GM23338 (cell line): ENCODE measurements at regions not wholly inside any gene's neighbourhood (a gene's known extent, or its start where the extent isn't known, plus 50 kb on each side); places are given as distances from the start of the nearest gene placed in this dataset.

ENCODE experiments used
- EZH2 ChIP-seq: fragments of 200-600 bp; sonication (generic); IDR thresholded peaks from one replicate; pipeline ENCODE4 v1.8.0; 2017; ENCODE audit warnings: antibody characterized with exemption, mild to moderate bottlenecking, low read depth; ENCODE audit not compliant: unreplicated experiment
- NANOG ChIP-seq: IDR thresholded peaks from 2 replicates; pipeline ENCODE4 v1.6.1; 2016; ENCODE audit warnings: antibody characterized with exemption, borderline replicate concordance
- POLR2AphosphoS5 ChIP-seq: IDR thresholded peaks from 2 replicates; pipeline ENCODE4 v1.6.1; 2016; ENCODE audit warnings: antibody characterized with exemption, low read depth
- STAT1 ChIP-seq: IDR thresholded peaks from one replicate; pipeline ENCODE4 v1.6.1; 2016; ENCODE audit warnings: antibody characterized with exemption; ENCODE audit not compliant: unreplicated experiment
- TF ChIP-seq, protein P1 (sequence below): fragments of 250-450 bp; sonication (Bioruptor Pico); IDR thresholded peaks from 2 replicates; pipeline ENCODE4 v1.5.0; 2020; ENCODE audit warnings: mild to moderate bottlenecking, moderate library complexity
- TF ChIP-seq, protein P2 (sequence below): IDR thresholded peaks from one replicate; pipeline ENCODE4 v1.6.1; 2018; ENCODE audit warnings: antibody characterized with exemption; ENCODE audit not compliant: unreplicated experiment
- TF ChIP-seq, protein P3 (sequence below), 2 experiments: fragments of 200-600 bp in 1 of 2; sonication (generic) in 1 of 2; conservative IDR thresholded peaks; 2 replicates each; pipeline versions ENCODE4 v1.5.1 to v1.6.1; 2016 to 2017; ENCODE audit warnings: antibody characterized with exemption in 2 of 2, low read depth in 2 of 2, mild to moderate bottlenecking in 2 of 2, moderate library complexity in 1 of 2

- TF ChIP-seq, protein P1, sequence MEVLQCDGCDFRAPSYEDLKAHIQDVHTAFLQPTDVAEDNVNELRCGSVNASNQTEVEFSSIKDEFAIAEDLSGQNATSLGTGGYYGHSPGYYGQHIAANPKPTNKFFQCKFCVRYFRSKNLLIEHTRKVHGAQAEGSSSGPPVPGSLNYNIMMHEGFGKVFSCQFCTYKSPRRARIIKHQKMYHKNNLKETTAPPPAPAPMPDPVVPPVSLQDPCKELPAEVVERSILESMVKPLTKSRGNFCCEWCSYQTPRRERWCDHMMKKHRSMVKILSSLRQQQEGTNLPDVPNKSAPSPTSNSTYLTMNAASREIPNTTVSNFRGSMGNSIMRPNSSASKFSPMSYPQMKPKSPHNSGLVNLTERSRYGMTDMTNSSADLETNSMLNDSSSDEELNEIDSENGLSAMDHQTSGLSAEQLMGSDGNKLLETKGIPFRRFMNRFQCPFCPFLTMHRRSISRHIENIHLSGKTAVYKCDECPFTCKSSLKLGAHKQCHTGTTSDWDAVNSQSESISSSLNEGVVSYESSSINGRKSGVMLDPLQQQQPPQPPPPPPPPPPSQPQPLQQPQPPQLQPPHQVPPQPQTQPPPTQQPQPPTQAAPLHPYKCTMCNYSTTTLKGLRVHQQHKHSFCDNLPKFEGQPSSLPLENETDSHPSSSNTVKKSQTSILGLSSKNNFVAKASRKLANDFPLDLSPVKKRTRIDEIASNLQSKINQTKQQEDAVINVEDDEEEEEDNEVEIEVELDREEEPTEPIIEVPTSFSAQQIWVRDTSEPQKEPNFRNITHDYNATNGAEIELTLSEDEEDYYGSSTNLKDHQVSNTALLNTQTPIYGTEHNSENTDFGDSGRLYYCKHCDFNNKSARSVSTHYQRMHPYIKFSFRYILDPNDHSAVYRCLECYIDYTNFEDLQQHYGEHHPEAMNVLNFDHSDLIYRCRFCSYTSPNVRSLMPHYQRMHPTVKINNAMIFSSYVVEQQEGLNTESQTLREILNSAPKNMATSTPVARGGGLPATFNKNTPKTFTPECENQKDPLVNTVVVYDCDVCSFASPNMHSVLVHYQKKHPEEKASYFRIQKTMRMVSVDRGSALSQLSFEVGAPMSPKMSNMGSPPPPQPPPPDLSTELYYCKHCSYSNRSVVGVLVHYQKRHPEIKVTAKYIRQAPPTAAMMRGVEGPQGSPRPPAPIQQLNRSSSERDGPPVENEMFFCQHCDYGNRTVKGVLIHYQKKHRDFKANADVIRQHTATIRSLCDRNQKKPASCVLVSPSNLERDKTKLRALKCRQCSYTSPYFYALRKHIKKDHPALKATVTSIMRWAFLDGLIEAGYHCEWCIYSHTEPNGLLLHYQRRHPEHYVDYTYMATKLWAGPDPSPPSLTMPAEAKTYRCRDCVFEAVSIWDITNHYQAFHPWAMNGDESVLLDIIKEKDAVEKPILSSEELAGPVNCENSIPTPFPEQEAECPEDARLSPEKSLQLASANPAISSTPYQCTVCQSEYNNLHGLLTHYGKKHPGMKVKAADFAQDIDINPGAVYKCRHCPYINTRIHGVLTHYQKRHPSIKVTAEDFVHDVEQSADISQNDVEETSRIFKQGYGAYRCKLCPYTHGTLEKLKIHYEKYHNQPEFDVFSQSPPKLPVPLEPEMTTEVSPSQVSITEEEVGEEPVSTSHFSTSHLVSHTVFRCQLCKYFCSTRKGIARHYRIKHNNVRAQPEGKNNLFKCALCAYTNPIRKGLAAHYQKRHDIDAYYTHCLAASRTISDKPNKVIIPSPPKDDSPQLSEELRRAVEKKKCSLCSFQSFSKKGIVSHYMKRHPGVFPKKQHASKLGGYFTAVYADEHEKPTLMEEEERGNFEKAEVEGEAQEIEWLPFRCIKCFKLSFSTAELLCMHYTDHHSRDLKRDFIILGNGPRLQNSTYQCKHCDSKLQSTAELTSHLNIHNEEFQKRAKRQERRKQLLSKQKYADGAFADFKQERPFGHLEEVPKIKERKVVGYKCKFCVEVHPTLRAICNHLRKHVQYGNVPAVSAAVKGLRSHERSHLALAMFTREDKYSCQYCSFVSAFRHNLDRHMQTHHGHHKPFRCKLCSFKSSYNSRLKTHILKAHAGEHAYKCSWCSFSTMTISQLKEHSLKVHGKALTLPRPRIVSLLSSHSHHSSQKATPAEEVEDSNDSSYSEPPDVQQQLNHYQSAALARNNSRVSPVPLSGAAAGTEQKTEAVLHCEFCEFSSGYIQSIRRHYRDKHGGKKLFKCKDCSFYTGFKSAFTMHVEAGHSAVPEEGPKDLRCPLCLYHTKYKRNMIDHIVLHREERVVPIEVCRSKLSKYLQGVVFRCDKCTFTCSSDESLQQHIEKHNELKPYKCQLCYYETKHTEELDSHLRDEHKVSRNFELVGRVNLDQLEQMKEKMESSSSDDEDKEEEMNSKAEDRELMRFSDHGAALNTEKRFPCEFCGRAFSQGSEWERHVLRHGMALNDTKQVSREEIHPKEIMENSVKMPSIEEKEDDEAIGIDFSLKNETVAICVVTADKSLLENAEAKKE (CRISPR knock-in tag) = no peak
- TF ChIP-seq STAT1 = no peak
- TF ChIP-seq POLR2AphosphoS5 = no peak
- no peak for TF ChIP-seq NANOG
- TF ChIP-seq, protein P2, sequence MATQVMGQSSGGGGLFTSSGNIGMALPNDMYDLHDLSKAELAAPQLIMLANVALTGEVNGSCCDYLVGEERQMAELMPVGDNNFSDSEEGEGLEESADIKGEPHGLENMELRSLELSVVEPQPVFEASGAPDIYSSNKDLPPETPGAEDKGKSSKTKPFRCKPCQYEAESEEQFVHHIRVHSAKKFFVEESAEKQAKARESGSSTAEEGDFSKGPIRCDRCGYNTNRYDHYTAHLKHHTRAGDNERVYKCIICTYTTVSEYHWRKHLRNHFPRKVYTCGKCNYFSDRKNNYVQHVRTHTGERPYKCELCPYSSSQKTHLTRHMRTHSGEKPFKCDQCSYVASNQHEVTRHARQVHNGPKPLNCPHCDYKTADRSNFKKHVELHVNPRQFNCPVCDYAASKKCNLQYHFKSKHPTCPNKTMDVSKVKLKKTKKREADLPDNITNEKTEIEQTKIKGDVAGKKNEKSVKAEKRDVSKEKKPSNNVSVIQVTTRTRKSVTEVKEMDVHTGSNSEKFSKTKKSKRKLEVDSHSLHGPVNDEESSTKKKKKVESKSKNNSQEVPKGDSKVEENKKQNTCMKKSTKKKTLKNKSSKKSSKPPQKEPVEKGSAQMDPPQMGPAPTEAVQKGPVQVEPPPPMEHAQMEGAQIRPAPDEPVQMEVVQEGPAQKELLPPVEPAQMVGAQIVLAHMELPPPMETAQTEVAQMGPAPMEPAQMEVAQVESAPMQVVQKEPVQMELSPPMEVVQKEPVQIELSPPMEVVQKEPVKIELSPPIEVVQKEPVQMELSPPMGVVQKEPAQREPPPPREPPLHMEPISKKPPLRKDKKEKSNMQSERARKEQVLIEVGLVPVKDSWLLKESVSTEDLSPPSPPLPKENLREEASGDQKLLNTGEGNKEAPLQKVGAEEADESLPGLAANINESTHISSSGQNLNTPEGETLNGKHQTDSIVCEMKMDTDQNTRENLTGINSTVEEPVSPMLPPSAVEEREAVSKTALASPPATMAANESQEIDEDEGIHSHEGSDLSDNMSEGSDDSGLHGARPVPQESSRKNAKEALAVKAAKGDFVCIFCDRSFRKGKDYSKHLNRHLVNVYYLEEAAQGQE = no peak
- TF ChIP-seq, protein P3, sequence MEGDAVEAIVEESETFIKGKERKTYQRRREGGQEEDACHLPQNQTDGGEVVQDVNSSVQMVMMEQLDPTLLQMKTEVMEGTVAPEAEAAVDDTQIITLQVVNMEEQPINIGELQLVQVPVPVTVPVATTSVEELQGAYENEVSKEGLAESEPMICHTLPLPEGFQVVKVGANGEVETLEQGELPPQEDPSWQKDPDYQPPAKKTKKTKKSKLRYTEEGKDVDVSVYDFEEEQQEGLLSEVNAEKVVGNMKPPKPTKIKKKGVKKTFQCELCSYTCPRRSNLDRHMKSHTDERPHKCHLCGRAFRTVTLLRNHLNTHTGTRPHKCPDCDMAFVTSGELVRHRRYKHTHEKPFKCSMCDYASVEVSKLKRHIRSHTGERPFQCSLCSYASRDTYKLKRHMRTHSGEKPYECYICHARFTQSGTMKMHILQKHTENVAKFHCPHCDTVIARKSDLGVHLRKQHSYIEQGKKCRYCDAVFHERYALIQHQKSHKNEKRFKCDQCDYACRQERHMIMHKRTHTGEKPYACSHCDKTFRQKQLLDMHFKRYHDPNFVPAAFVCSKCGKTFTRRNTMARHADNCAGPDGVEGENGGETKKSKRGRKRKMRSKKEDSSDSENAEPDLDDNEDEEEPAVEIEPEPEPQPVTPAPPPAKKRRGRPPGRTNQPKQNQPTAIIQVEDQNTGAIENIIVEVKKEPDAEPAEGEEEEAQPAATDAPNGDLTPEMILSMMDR (conservative IDR thresholded peaks at IDR 0.05; ENCODE audit: low read depth in 2 of 2) = no peak
- no peak for TF ChIP-seq EZH2
These were observed 101.1 kb upstream of the MEF2C start (continued) for GRCh38 chr5:88984040-88984439.
